SK-N-SH (cell line): ENCODE measurements at regions not wholly inside any gene's neighbourhood (a gene's known extent, or its start where the extent isn't known, plus 50 kb on each side); places are given as distances from the start of the nearest gene placed in this dataset.
A peak's percentile ranks its signal among the peaks of the same experiment; 100 is the strongest.

Source experiments
- CTCF ChIA-PET: fragments of 300-600, 350-600 bp; formaldehyde crosslinking; extraction: SDS; loops from one replicate; lab custom pipeline; 2021; lab: Yijun Ruan, JAX
- POLR2A ChIA-PET: fragments of 350-600 bp; sonication (Branson Sonifier 250); formaldehyde crosslinking; extraction: SDS; loops from one replicate; lab custom pipeline; 2020; ENCODE audit warnings: antibody characterized with exemption, inconsistent platforms; lab: Yijun Ruan, JAX
- DNase-seq: peaks from one replicate; pipeline ENCODE4 v3.0.0; 2012
- H2AFZ ChIP-seq: fragments of 200-600 bp; sonication (generic); 2 replicates; pipeline ENCODE4 v1.8.1; 2016; ENCODE audit warnings: antibody characterized with exemption, mild to moderate bottlenecking, low read depth
- H3F3A ChIP-seq: fragments of 200-600 bp; sonication (generic); replicated peaks from 2 replicates; pipeline ENCODE3; 2016; ENCODE audit warnings: antibody characterized with exemption, mild to moderate bottlenecking; ENCODE audit not compliant: insufficient read depth
- H3K27ac ChIP-seq, 2 experiments: fragments of 200-500 bp in 1 of 2; fragments of 200-600 bp in 1 of 2; sonication (Bioruptor generic) in 1 of 2; sonication (generic), shearing (Covaris generic) in 1 of 2; 2 replicates each; pipeline versions ENCODE4 v1.5.1 to v1.6.1; 2014 to 2016; ENCODE audit warnings: low read depth in 2 of 2, inconsistent platforms in 1 of 2, low read length in 1 of 2, mild to moderate bottlenecking in 1 of 2, mixed read lengths in 1 of 2
- H3K27me3 ChIP-seq: fragments of 200-600 bp; sonication (generic), shearing (Covaris generic); 2 replicates; pipeline ENCODE4 v1.6.1; 2016; ENCODE audit warnings: mixed run types; ENCODE audit not compliant: insufficient read depth
- H3K36me3 ChIP-seq, 2 experiments: fragments of 200-500 bp in 1 of 2; fragments of 200-600 bp in 1 of 2; sonication (Bioruptor generic) in 1 of 2; sonication (generic) in 1 of 2; replicated peaks in 1 of 2; 2 replicates each; pipeline versions ENCODE3 to v1.5.1; 2014 to 2016; ENCODE audit warnings: low read length in 1 of 2, mild to moderate bottlenecking in 1 of 2; ENCODE audit not compliant: insufficient read depth in 2 of 2, control insufficient read depth in 1 of 2
- H3K4me1 ChIP-seq, 2 experiments: fragments of 200-500 bp in 1 of 2; fragments of 200-600 bp in 1 of 2; sonication (Bioruptor generic) in 1 of 2; sonication (generic), shearing (Covaris generic) in 1 of 2; 2 replicates each; pipeline versions ENCODE4 v1.5.1 to v1.6.1; 2014 to 2016; ENCODE audit warnings: low read depth in 1 of 2, low read length in 1 of 2, mixed run types in 1 of 2; ENCODE audit not compliant: insufficient read depth in 2 of 2, control insufficient read depth in 1 of 2
- H3K4me2 ChIP-seq: fragments of 200-600 bp; sonication (generic), shearing (Covaris generic); 2 replicates; pipeline ENCODE4 v1.6.1; 2017; ENCODE audit warnings: mixed run types
- H3K4me3 ChIP-seq, 2 experiments: fragments of 200-500 bp in 1 of 2; fragments of 200-600 bp in 1 of 2; sonication (Bioruptor generic) in 1 of 2; sonication (generic), shearing (Covaris generic) in 1 of 2; 2 replicates each; pipeline versions ENCODE4 v1.5.1 to v1.8.1; 2014 to 2016; ENCODE audit warnings: low read depth in 2 of 2, inconsistent platforms in 1 of 2, low read length in 1 of 2, mild to moderate bottlenecking in 1 of 2, mixed read lengths in 1 of 2, moderate library complexity in 1 of 2
- H3K79me2 ChIP-seq: fragments of 200-600 bp; sonication (generic); 2 replicates; pipeline ENCODE4 v1.8.1; 2017; ENCODE audit warnings: mild to moderate bottlenecking; ENCODE audit not compliant: insufficient read depth
- H3K9ac ChIP-seq: fragments of 200-600 bp; sonication (generic); 2 replicates; pipeline ENCODE4 v1.6.1; 2017; ENCODE audit warnings: mixed run types
- H3K9me2 ChIP-seq: fragments of 200-600 bp; sonication (generic); 2 replicates; pipeline ENCODE4 v1.6.1; 2017; ENCODE audit warnings: mixed run types
- H3K9me3 ChIP-seq: fragments of 200-600 bp; sonication (generic); 2 replicates; pipeline ENCODE4 v1.6.1; 2017; ENCODE audit warnings: mixed run types, mild to moderate bottlenecking, moderate library complexity
- H4K20me1 ChIP-seq: fragments of 200-600 bp; sonication (generic); 2 replicates; pipeline ENCODE4 v1.6.1; 2017; ENCODE audit warnings: mild to moderate bottlenecking, mixed run types; ENCODE audit not compliant: insufficient read depth
- CHD2 ChIP-seq: fragments of 150-350 bp; IDR thresholded peaks from 2 replicates; pipeline ENCODE4 v1.6.1; 2018; ENCODE audit warnings: low read length; ENCODE audit not compliant: partially characterized antibody
- ELF1 ChIP-seq: IDR thresholded peaks from 2 replicates; pipeline ENCODE4 v1.4.0; 2012
- EZH2phosphoT487 ChIP-seq: fragments of 200-600 bp; sonication (generic); IDR thresholded peaks from 2 replicates; pipeline ENCODE4 v1.6.1; 2017; ENCODE audit warnings: low read depth, mixed run types, mild to moderate bottlenecking, antibody characterized with exemption, moderate library complexity, borderline replicate concordance
- FOSL2 ChIP-seq: IDR thresholded peaks from 2 replicates; pipeline ENCODE4 v1.4.0; 2012; ENCODE audit warnings: low read depth, mild to moderate bottlenecking, moderate library complexity, borderline replicate concordance
- FOXJ3 ChIP-seq: sonication (generic); formaldehyde crosslinking; IDR thresholded peaks from 2 replicates; pipeline ENCODE4 v1.5.1; 2020; ENCODE audit warnings: mild to moderate bottlenecking, missing genetic modification reagents
- IRF3 ChIP-seq: fragments of 150-350 bp; IDR thresholded peaks from 2 replicates; pipeline ENCODE4 v1.6.1; 2016; ENCODE audit warnings: mild to moderate bottlenecking, low read depth, low read length
- JUND ChIP-seq: IDR thresholded peaks from 2 replicates; pipeline ENCODE4 v1.4.0; 2012
- MAX ChIP-seq: IDR thresholded peaks from 2 replicates; pipeline ENCODE4 v1.4.0; 2012; ENCODE audit warnings: low read depth
- MEF2A ChIP-seq: IDR thresholded peaks from 2 replicates; pipeline ENCODE4 v1.4.0; 2012; ENCODE audit warnings: low read depth, borderline replicate concordance
- MXI1 ChIP-seq: IDR thresholded peaks from 2 replicates; pipeline ENCODE4 v1.6.1; 2012; ENCODE audit warnings: mild to moderate bottlenecking, low read depth, low read length, improper control_type of control experiment
- NRF1 ChIP-seq: IDR thresholded peaks from 2 replicates; pipeline ENCODE4 v1.6.1; 2012; ENCODE audit warnings: low read depth, mild to moderate bottlenecking, low read length
- POLR2AphosphoS5 ChIP-seq: IDR thresholded peaks from 2 replicates; pipeline ENCODE4 v1.6.1; 2012; ENCODE audit warnings: low read depth, low read length
- REST ChIP-seq: IDR thresholded peaks from 2 replicates; pipeline ENCODE4 v1.6.1; 2012; ENCODE audit warnings: mild to moderate bottlenecking, low read depth, low read length, moderate library complexity
- RFX5 ChIP-seq: IDR thresholded peaks from 2 replicates; pipeline ENCODE4 v1.6.1; 2012; ENCODE audit warnings: mild to moderate bottlenecking, improper control_type of control experiment, low read length
- RXRA ChIP-seq: IDR thresholded peaks from 2 replicates; pipeline ENCODE4 v1.4.0; 2012; ENCODE audit warnings: low read depth, mild to moderate bottlenecking, borderline replicate concordance
- SMC3 ChIP-seq: IDR thresholded peaks from 2 replicates; pipeline ENCODE4 v1.6.1; 2012; ENCODE audit warnings: low read depth, low read length, improper control_type of control experiment
- TAF1 ChIP-seq: IDR thresholded peaks from 2 replicates; pipeline ENCODE4 v1.6.1; 2012; ENCODE audit warnings: low read depth, mild to moderate bottlenecking, low read length, moderate library complexity, borderline replicate concordance
- TCF12 ChIP-seq: IDR thresholded peaks from 2 replicates; pipeline ENCODE4 v1.4.0; 2012
- TEAD4 ChIP-seq: IDR thresholded peaks from 2 replicates; pipeline ENCODE4 v1.4.0; 2012; ENCODE audit warnings: mild to moderate bottlenecking, borderline replicate concordance; ENCODE audit not compliant: insufficient read depth
- USF1 ChIP-seq: IDR thresholded peaks from 2 replicates; pipeline ENCODE4 v1.4.0; 2012; ENCODE audit warnings: low read depth, borderline replicate concordance
- WGBS: methylation state at CpG from one replicate; pipeline ENCODE4 v1.1.6; 2017; ENCODE audit warnings: low lambda C conversion rate; 5-methylcytosine and 5-hydroxymethylcytosine counted together

GRCh38 chr6:51265426-51265825 is 446.8 kb downstream of the TFAP2B start:
- Histone ChIP-seq H3K27ac (peak overlapping the region in 1 of 2 experiments; percentile 28; a peak in 1 of 4 replicates), H3K9ac (no peak overlapping the region), H3K9me2 (no peaks in the 10 kb centered on the region), H3K4me1 (peaks cover 0 to 13% of the 10 kb centered on the region in 2 experiments; a peak in 2 of 4 replicates), H3K36me3 (no peaks in the 10 kb centered on the region), H3K9me3 (no peaks in the 10 kb centered on the region), H4K20me1 (no peaks in the 10 kb centered on the region), H3K79me2 (no peaks in the 10 kb centered on the region), H3F3A (no peaks in the 10 kb centered on the region), H3K4me2 (no peak overlapping the region), H3K27me3 (no peaks in the 10 kb centered on the region), H3K4me3 (no peak overlapping the region)
- ChIA-PET CTCF (no interaction called here), POLR2A (no interaction called here)
- WGBS = 46% methylated on average over 4 of the region's 4 CpGs
- DNase-seq = no peak
- TF ChIP-seq MAX = no peak
- no peak for TF ChIP-seq ELF1
- TF ChIP-seq MEF2A = no peak
- TF ChIP-seq TAF1 = no peak
- TF ChIP-seq FOXJ3 (CRISPR knock-in tag) = no peak
- TF ChIP-seq EZH2phosphoT487 = no peak
- TF ChIP-seq TEAD4 = no peak
- no peak for TF ChIP-seq FOSL2
- TF ChIP-seq USF1 = no peak
- no peak for TF ChIP-seq REST
- TF ChIP-seq SMC3 = no peak
- no peak for TF ChIP-seq POLR2AphosphoS5
- TF ChIP-seq RXRA = no peak
- TF ChIP-seq, all 33 proteins: peak for 0
- no peak overlapping the region for H2AFZ ChIP-seq

GRCh38 chr6:51266604-51267003 is 447.9 kb downstream of the TFAP2B start:
- no peaks in the 10 kb centered on the region for H3F3A ChIP-seq
- no peak overlapping the region for H3K27ac ChIP-seq
- H3K4me1 ChIP-seq = peaks cover 0 to 13% of the 10 kb centered on the region in 2 experiments; a peak in 2 of 4 replicates
- CTCF ChIA-PET = no interaction called here
- H4K20me1 ChIP-seq = no peaks in the 10 kb centered on the region
- no peak overlapping the region for H2AFZ ChIP-seq
- WGBS = 30% methylated on average over 1 of the region's 1 CpG
- H3K4me3 ChIP-seq = no peak overlapping the region
- H3K9me2 ChIP-seq = no peaks in the 10 kb centered on the region
- H3K36me3 ChIP-seq = no peaks in the 10 kb centered on the region
- no peaks in the 10 kb centered on the region for H3K9me3 ChIP-seq
- POLR2A ChIA-PET = no interaction called here
- no peaks in the 10 kb centered on the region for H3K79me2 ChIP-seq
- no peak for DNase-seq
- no peak overlapping the region for H3K4me2 ChIP-seq
- H3K27me3 ChIP-seq = no peaks in the 10 kb centered on the region
- no peak overlapping the region for H3K9ac ChIP-seq
- TF ChIP-seq REST (no peak), JUND (no peak), MXI1 (no peak), CHD2 (no peak), NRF1 (no peak), FOXJ3 (CRISPR knock-in tag) (no peak), MAX (no peak), IRF3 (no peak), RFX5 (no peak), TCF12 (no peak)
